ENCODE measurements at regions not wholly inside any gene's neighbourhood (a gene's known extent, or its start where the extent isn't known, plus 50 kb on each side); places are given as distances from the start of the nearest gene placed in this dataset.

DNA sequence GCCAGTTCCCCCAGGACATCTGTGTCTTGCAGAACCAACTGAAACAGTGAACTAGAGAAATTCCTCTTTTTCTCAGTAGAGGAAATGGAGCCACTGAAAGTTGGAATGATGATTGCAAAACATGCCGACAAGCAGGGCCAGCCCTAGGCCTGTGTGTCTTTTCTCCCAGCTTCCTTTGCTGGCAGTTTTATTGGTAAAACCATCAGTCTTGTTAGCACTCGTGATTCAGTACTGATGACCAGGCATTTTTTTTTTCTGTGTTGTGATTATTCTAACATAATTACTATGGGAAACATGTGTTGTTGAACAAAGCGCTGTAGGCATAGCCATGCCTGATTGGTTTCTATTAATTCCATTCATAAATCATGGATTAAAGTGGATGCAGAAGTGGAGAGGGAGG is 620.7 kb downstream of the AACS start:
- no peak for DNase-seq (ENCODE audit: low read depth, low spot score)
- POLR2A ChIA-PET = no interaction called here
- H3K4me3 ChIP-seq (ENCODE audit: low read depth, low read length) = no peak overlapping the region
- TF ChIP-seq, protein P1, sequence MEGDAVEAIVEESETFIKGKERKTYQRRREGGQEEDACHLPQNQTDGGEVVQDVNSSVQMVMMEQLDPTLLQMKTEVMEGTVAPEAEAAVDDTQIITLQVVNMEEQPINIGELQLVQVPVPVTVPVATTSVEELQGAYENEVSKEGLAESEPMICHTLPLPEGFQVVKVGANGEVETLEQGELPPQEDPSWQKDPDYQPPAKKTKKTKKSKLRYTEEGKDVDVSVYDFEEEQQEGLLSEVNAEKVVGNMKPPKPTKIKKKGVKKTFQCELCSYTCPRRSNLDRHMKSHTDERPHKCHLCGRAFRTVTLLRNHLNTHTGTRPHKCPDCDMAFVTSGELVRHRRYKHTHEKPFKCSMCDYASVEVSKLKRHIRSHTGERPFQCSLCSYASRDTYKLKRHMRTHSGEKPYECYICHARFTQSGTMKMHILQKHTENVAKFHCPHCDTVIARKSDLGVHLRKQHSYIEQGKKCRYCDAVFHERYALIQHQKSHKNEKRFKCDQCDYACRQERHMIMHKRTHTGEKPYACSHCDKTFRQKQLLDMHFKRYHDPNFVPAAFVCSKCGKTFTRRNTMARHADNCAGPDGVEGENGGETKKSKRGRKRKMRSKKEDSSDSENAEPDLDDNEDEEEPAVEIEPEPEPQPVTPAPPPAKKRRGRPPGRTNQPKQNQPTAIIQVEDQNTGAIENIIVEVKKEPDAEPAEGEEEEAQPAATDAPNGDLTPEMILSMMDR (IDR thresholded peaks at IDR 0.05; ENCODE audit: insufficient read depth, low read length, missing control alignments) = no peak
- CTCF ChIA-PET = no interaction called here

DNA sequence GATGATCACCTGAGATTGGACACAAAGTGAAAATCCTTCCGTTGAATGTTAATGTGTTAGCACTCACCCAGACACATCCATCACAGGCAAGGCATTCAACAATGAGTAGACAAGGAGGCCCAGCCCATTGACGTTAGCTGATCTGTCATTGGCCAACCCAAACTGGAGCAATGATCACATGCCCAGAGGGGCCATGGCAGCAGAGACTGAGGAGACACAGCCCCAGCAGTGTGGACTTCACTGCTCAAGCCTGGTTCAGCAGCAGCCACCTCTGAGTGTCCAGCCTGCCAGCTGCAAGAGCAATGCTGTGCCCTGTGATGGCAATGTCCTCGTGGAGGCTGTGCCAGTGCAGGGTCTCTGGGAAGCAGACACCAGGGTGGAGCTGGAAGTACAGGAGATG is 622.2 kb downstream of the AACS start:
- ChIA-PET CTCF (no interaction called here), POLR2A (no interaction called here)
- TF ChIP-seq, protein P1 (IDR thresholded peaks at IDR 0.05; ENCODE audit: insufficient read depth, low read length, missing control alignments) = no peak
- no peak overlapping the region for H3K4me3 ChIP-seq (ENCODE audit: low read depth, low read length)
- no peak for DNase-seq (ENCODE audit: low read depth, low spot score)

DNA sequence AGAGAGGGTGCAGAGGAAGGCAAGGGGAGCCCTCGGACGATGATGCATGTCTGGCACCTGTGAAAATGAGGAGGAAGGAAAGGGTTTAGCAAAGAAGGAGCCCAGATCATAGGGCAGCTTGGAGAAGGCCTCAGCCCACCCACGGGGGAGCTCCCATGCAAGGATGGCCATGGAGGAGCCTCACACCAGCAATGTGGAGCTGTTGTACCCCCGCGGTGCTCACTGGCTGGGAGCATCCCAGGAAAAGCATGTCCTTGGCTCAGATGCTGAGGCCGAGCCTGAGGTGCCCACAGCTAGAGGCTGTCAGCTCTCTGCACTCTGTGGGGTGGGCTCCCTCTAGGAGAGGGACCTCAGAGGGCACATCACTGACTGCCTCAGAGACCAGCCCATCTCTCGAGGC is 622.6 kb downstream of the AACS start:
- H3K4me3 ChIP-seq (ENCODE audit: low read depth, low read length) = no peak overlapping the region

DNA sequence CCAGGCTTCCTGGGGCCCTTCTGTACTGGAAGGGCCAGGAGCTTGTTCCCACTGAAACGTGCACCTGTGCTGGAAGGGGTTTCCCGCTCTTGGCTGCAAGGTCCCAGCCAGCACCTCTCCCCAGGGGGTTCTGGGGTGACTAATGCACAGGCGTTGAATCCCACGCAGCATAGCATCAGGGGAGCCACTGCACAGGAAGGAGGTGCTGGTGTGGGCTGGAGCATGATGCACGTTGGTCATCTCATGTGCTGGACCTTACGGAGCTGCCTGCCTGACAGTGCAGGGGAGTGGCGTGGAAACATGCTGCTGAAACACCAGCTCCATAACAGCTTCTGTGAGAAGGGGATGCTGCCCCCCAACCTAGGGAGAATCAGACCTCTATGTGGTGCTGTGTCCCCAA is 623.0 kb downstream of the AACS start:
- ChIA-PET CTCF (no interaction called here), POLR2A (no interaction called here)
- H3K4me3 ChIP-seq (ENCODE audit: low read depth, low read length) = no peak overlapping the region
- DNase-seq (ENCODE audit: low read depth, low spot score) = no peak
- TF ChIP-seq, protein P1 (IDR thresholded peaks at IDR 0.05; ENCODE audit: insufficient read depth, low read length, missing control alignments) = no peak

More for the DNA sequence above, 622.6 kb downstream of the AACS start:
- TF ChIP-seq, protein P1 (IDR thresholded peaks at IDR 0.05; ENCODE audit: insufficient read depth, low read length, missing control alignments) = no peak
- POLR2A ChIA-PET = no interaction called here
- CTCF ChIA-PET = no interaction called here
- no peak for DNase-seq (ENCODE audit: low read depth, low spot score)

DNA sequence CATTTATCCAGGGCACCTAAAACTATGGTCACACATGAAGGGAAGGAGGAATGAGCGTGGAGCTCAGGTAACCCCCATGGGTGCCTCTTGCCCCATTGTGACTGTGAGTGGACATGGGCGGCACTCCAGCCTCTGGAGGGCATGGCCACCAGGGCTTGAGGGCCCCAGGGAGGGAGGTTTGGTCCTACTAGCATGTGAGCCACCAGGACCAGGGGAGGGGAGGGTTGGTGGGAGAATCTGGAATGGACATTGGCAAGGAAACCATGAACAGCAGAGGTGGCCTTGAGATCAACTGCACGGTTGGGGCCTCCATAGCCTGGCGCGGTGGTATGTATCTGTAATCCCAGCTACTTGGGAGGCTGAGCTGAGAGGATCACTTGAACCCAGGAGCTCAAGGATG is 623.6 kb downstream of the AACS start:
- ChIA-PET CTCF (no interaction called here), POLR2A (no interaction called here)
- no peak for DNase-seq (ENCODE audit: low read depth, low spot score)
- TF ChIP-seq, protein P1 (IDR thresholded peaks at IDR 0.05; ENCODE audit: insufficient read depth, low read length, missing control alignments) = no peak
- no peak overlapping the region for H3K4me3 ChIP-seq (ENCODE audit: low read depth, low read length)

DNA sequence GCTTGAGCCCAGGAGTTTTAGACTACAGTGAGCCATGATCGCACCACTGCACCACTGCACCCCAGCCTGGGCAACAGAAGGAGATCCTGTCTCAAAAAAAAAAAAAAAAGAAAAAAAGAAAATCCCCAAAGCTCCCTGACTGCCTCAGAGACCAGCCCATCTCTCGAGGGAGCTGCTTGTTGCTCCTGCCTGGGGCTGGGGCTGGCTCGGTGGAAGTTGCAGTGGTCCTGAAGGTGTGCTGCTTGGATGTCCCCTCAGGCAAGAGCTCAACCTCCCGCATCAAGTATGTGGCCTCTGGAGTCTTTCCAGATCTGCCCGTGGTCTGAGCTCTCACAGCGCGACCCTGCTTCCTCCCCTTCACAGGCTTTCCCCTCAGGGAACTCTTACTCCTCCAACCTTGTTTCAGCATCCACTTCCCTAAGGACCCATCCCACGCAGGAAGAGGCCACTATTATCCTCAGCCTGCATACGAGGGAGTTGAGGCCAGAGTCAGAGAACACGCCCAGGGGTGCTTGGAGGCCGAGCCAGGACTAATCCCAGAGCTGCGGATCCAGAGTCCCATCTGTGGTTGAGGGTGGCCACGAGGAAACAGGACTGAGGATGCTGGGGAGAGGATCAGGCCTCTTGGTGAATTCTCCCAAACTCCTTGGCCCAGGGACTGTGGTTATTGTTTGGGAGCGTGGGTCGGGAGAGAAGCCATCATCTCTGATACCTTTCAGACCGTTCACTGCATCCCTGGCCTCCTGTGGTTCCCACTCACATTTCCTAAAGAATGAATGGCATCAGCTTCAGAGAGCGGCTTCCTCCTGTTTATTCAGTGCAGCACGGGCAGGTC is 624.6 kb downstream of the AACS start:
- ChIA-PET POLR2A (no interaction called here), CTCF (no interaction called here)
- no peak overlapping the region for H3K4me3 ChIP-seq (ENCODE audit: low read depth, low read length)
- TF ChIP-seq, protein P1 (IDR thresholded peaks at IDR 0.05; ENCODE audit: insufficient read depth, low read length, missing control alignments) = no peak
- DNase-seq (ENCODE audit: low read depth, low spot score) = no peak
